ENCODE measurements at regions not wholly inside any gene's neighbourhood (a gene's known extent, or its start where the extent isn't known, plus 50 kb on each side); places are given as distances from the start of the nearest gene placed in this dataset.
"Not testable (repeated sequence)": the region's sequence is repeated elsewhere in the genome, so short reads cannot be mapped to it uniquely, and the experiment has no call there.

GRCh38 chr1:120668187-120668586, 55.6 kb upstream of the NBPF26 start:
- not testable (repeated sequence) for TF ChIP-seq POLR2A (IDR thresholded peaks at IDR 0.05; ENCODE audit: low read depth, low read length); SPI1 (IDR thresholded peaks at IDR 0.05; ENCODE audit: low read depth, low read length); POLR2AphosphoS5 (IDR thresholded peaks at IDR 0.05; ENCODE audit: low read depth, low read length); TAF1 (IDR thresholded peaks at IDR 0.05; ENCODE audit: low read depth, low read length); POU2F2 (IDR thresholded peaks at IDR 0.05; ENCODE audit: low read depth, low read length); PAX5 (IDR thresholded peaks at IDR 0.05; ENCODE audit: insufficient read depth, low read length, severe bottlenecking)
